Stimulated activated CD8-positive, alpha-beta memory T cell treated with anti-CD3 and anti-CD28 coated beads, Interleukin-4, amount 100 ng/mL, for 1 hour (primary cell): ENCODE measurements at regions not wholly inside any gene's neighbourhood (a gene's known extent, or its start where the extent isn't known, plus 50 kb on each side); places are given as distances from the start of the nearest gene placed in this dataset.
"Not testable (repeated sequence)": the region's sequence is repeated elsewhere in the genome, so short reads cannot be mapped to it uniquely, and the experiment has no call there.

Experiments used
- DNase-seq, 2 donors: peaks; one replicate each; pipeline ENCODE4 v3.0.0-alpha.2; 2020; ENCODE audit warnings: low read depth in 2 of 2, low spot score in 1 of 2

- DNase-seq = no peak
These were observed 286.8 kb downstream of the MYCN start for GRCh38 chr2:16226943-16227664.

GRCh38 chr2:16226381-16226780, 286.0 kb downstream of the MYCN start:
- no peak for DNase-seq

DNA sequence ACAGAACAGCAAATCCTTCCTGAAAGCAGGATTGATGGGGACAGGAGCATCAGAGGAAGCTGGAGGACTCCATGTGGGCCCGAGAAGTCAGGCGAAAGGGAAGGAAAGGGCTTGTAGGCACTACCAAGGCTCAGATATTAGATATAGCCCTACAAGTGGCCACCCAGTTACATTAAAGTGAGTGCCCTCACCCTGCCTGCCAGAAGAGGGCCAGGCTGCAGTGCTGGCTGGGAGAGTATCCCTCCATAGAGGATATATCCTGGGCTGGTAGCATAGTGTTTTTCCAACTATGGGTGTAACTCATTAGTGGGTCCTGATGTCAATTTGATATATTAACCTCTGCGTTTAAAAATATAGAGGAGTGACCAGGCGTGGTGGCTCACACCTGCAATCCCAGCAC, 285.2 kb downstream of the MYCN start:
- no peak for DNase-seq

- no peak for DNase-seq
These were observed 284.7 kb downstream of the MYCN start for GRCh38 chr2:16225071-16225470.

DNA sequence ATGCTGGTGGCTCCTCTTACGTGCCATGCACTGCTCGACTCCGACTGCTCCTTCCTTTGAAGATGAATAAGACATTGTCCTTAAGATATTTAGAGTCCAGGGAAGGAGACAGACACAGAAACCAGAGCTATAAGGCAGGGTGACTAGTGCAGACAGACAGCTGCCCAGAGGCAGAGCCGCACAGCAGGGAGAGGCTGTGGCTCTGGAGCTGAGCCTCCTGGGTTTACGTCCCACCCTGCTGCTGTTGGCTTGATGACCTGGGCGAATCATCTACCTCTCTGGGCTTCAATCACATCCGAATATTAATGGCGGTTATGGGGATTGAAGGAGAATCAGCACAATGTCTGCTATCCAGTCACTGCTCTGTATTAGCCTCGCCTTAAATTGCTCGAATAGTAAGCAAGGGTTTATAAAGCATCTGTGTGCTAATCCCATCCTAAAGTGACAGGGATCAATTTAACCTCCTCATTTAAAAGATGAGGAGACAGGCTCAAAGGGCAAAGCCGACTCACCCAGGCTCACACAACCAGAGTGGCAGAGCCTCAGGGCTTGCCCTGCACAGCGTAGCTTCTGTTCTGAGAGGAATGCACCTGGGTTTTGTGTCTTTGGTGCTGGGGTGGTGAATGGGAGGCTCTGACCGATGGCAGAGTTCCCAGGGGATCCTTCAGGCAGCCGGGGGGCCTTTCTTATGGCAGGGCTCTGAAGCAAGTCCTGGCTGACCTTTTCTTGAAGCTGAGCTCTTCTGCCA, 284.1 kb downstream of the MYCN start:
- no peak for DNase-seq

DNA sequence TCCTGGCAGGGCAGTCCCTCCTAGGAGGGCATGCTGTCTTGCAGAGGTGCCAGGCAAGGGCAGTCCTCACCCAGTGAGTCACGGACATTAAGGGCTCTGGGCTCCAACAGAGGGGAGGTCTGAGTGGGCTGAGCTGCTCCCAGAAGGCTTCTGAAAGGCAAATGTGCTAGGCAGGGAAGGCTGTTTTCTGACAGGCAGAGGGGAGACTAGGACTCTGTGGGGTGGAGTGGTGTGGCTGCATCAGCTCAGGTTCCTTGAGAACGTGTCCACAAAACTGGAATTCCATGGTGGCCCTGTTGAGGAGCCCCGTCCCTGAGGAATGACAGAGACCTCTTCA, 283.5 kb downstream of the MYCN start:
- no peak for DNase-seq

- no peak for DNase-seq
These were observed 283.0 kb downstream of the MYCN start for GRCh38 chr2:16223161-16223840.

- no peak for DNase-seq
These were observed 282.0 kb downstream of the MYCN start for GRCh38 chr2:16222326-16222725.

- DNase-seq = no peak
These were observed 281.2 kb downstream of the MYCN start for GRCh38 chr2:16221461-16222010.

DNA sequence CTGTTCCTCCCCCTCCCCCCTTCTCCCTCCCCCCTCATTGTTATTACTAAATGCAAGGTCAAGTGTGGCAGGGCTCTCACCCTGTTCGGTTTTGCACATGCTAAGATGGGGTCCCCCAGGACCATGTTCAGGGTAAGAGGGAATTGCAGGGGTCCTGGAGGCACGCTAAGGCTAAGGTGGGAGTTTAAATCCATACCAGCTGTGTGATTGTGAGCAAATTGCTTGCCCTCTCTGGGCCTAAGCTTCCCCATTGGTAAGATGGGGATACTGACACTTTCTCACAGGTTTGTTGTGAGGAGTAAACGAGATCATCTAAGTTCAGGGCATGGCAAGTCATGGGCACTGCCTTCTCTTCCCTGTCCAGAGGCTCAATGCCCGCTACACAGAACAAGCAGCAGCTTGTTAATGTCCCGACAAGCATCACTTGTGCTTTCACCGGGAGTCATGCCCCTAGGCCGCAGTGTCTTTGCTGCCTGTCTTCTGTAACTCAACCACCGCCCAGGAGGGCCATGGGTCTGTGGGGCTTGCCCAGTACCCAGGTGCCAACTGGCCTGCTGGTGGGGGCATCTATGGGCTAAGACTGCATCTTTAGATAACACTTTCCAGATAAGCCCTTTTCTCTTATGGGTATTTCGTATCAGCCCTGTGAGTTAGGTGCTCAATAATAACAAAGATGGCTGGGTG, 279.1 kb downstream of the MYCN start:
- no peak for DNase-seq

DNA sequence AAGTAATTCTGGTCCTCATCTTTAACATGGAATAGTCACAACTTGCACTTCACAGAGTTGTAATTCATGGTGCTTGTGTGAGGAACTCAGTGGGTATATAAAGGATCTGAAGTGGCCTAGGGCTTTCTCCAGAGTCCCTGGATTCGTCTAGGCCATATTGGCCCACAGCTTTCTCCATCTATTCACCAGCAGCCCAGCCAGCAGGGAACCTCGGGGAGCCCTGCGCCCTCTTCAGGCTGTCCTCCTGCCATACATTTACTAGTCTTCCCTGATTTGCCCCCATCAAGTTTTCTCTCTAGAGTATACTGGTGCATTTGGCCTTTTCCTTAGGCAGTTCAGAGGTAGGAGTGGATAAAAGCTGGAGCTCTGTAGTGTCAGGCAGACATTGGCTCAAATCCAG, 278.3 kb downstream of the MYCN start:
- DNase-seq = no peak

DNA sequence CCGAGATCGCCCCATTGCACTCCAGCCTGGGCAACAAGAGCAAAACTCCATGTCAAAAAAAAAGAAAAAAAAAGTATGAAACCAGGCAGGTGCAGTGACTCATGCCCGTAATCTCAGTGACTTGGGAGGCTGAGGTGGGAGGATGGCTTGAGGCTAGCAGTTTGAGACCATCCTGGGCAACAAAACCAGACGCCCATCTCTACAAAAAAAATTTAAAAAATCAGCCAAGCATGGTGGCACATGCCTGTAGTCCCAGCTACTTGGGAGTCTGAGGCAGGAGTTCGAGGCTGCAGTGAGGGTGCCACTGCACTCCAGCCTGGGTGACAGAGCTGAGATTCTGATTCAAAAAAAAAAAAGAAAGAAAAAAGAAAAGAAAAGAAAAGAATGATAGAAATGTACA, 277.8 kb downstream of the MYCN start:
- DNase-seq = no peak

DNA sequence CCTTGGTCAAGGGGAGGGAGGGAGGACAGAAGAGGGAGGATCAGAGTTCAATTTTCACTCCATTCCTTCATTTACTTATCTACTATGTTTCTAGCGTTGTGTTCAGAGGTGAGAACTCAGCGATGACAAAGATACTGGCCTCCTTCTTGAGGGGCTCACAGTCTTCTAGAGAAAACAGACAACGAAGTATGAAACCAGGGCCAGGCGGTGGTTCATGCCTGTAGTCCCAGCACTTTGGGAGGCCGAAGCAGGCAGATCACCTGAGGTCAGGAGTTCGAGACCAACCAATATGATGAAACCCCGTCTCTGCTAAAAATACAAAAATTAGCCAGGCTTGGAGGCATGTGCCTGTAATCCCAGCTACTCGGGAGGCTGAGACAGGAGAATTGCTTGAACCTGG, 277.4 kb downstream of the MYCN start:
- not testable (repeated sequence) for DNase-seq

DNA sequence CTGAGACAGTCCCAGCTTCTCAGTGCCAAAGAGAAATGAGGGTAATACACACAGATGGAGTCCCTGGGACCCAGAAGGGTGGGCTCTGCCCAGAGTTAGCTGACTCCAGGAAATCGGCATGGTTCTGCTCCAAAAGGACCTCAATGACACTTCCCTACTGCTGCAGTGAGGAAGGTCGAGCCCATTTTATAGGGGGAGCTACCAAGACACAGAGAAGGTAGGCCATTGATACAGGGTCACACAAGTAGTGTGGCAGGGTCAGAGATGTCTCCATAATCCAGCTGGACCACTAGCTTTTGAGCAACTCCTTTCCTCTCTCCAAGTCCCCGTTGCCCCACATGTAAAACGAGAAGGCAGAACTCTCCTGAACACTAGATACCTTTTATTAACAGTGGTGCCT, 276.9 kb downstream of the MYCN start:
- DNase-seq = no peak

DNA sequence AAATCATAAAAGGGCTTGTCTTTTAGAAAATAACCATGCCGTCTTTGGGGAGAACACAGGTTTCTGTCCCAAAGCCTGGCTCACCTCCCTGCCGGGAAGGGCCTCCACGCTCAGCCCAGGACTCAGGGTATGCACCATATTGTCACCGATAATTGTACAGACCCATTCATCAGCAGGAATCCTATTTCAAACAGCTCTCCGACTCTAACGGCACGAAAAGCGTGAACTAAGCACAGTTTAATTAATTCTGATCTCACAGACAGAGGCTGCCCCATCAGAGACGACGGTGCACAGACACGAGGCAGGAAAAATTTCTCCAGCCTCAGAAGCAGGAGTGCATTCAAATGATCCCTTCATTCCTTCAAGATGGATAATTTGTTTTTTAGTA, 276.2 kb downstream of the MYCN start:
- DNase-seq = no peak

DNA sequence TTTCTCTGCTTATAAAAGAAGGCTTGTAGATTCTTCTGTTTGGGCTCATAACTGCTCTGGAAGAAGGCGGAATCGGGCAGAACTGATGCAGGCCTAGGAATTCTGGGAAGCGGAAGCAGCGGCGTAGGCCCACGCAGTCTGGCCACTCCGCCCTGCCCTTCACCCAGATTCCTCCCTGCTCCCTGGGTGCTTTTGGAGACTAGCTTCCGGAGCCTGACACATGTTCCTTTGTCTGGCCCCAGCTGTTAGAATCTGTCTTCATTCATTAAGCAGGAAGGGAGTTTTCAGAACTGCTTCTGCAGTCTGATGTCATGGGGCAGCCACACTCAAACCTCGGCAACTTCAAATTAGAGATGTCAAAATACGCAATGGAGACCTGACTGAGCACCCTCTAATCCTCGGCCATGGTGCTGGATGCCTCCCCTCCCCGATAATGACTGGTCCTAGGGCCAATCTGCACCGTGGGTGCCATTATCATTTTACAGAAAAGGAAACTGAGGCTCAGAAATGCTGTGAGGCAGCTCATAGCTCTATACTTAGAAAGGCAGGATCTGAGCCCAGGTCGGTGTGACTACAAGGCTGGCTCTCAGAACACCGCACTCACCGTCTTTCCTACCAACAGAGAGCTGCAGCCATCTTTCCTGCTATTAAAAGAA, 275.7 kb downstream of the MYCN start:
- no peak for DNase-seq

GRCh38 chr2:16214861-16215260, 274.5 kb downstream of the MYCN start:
- DNase-seq = no peak

- DNase-seq = no peak
These were observed 274.0 kb downstream of the MYCN start for GRCh38 chr2:16214391-16214790.

DNA sequence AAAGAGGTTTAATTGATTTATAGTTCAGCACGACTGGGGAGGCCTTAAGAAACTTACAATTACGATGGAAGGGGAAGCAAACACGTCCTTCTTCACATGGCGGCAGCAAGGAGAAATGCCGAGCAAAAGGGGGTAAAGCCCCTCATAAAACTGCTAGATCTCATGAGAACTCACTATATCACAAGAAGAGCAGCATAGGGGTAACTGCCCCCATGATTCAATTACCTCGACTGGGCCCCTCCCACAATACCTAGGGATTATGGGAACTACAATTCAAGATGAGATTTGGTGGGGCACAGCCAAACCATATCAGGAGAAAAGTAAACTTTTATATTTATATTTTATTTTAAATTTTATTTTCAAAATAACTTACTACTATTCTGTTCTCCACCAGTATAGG, 272.0 kb downstream of the MYCN start:
- no peak for DNase-seq

DNA sequence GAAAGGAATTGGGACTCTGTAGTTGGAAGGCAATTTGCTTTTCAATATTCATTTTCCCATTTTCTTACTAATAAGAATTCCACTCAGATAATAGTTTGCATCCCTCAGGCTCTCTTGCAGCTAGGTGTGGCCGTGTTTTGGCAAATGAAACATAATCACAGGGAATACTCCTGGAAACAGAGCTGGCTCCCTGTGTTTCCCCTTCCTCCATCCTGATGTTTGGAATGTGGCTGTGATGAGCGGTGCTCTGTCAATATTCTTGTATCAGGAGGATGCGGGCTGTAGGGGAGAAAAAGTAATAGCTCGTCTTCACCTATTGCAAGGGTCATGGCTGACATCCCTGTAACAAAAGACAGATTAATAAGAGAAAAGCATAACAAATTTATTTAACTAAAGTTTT, 271.0 kb downstream of the MYCN start:
- no peak for DNase-seq

GRCh38 chr2:16210841-16211240, 270.5 kb downstream of the MYCN start:
- no peak for DNase-seq
